Neural crest cell (in vitro differentiated cells): ENCODE measurements at regions not wholly inside any gene's neighbourhood (a gene's known extent, or its start where the extent isn't known, plus 50 kb on each side); places are given as distances from the start of the nearest gene placed in this dataset.
"Not testable (repeated sequence)": the region's sequence is repeated elsewhere in the genome, so short reads cannot be mapped to it uniquely, and the experiment has no call there.

Experiments used
- DNase-seq: peaks from one replicate; pipeline ENCODE4 v3.0.0; 2021; ENCODE audit warnings: low read depth, mixed read lengths, low spot score
- H3K27ac Mint-ChIP-seq: one replicate; pipeline ENCODE4 v1.8.0; 2021; ENCODE audit warnings: mild to moderate bottlenecking, mixed read lengths; ENCODE audit not compliant: unreplicated experiment
- H3K27me3 Mint-ChIP-seq: 2 replicates; pipeline ENCODE4 v1.8.0; 2021; ENCODE audit warnings: low read depth, mild to moderate bottlenecking, mixed read lengths
- H3K36me3 Mint-ChIP-seq: 2 replicates; pipeline ENCODE4 v1.8.0; 2021; ENCODE audit warnings: low read depth, mild to moderate bottlenecking, mixed read lengths
- H3K4me1 Mint-ChIP-seq: 2 replicates; pipeline ENCODE4 v1.8.0; 2021; ENCODE audit warnings: mixed read lengths
- H3K4me3 Mint-ChIP-seq: one replicate; pipeline ENCODE4 v1.8.0; 2021; ENCODE audit warnings: mild to moderate bottlenecking, mixed read lengths
- H3K9me3 Mint-ChIP-seq: 2 replicates; pipeline ENCODE4 v1.8.0; 2021; ENCODE audit warnings: mixed read lengths
- CTCF ChIP-seq: fragments of 200-600 bp; sonication (generic); conservative IDR thresholded peaks from 2 replicates; pipeline ENCODE4 v1.5.0; 2021; ENCODE audit warnings: antibody characterized with exemption, mild to moderate bottlenecking

- H3K4me1 Mint-ChIP-seq = no peaks in the 10 kb centered on the region
- no peaks in the 10 kb centered on the region for H3K27me3 Mint-ChIP-seq
- TF ChIP-seq CTCF = no peak
- DNase-seq = no peak
- H3K4me3 Mint-ChIP-seq = no peak overlapping the region
- no peak overlapping the region for H3K27ac Mint-ChIP-seq
- H3K36me3 Mint-ChIP-seq = no peaks in the 10 kb centered on the region
- no peaks in the 10 kb centered on the region for H3K9me3 Mint-ChIP-seq
These were observed 270.7 kb upstream of the PAPPA start for GRCh38 chr9:115882911-115883310.

- Mint-ChIP-seq H3K4me1 (no peaks in the 10 kb centered on the region), H3K4me3 (no peak overlapping the region)
- peak; percentile 6 for DNase-seq
These were observed 269.9 kb upstream of the PAPPA start for GRCh38 chr9:115883467-115884329.

GRCh38 chr9:115884846-115885245, 268.7 kb upstream of the PAPPA start:
- Mint-ChIP-seq H3K36me3 (no peaks in the 10 kb centered on the region), H3K27me3 (no peaks in the 10 kb centered on the region), H3K27ac (no peak overlapping the region), H3K4me3 (no peak overlapping the region), H3K4me1 (no peaks in the 10 kb centered on the region), H3K9me3 (no peaks in the 10 kb centered on the region)
- DNase-seq = no peak
- TF ChIP-seq CTCF = no peak

More at GRCh38 chr9:115883467-115884329, 269.9 kb upstream of the PAPPA start:
- peak; percentile 69 for TF ChIP-seq CTCF
- Mint-ChIP-seq H3K27ac (no peak overlapping the region), H3K9me3 (no peaks in the 10 kb centered on the region), H3K27me3 (no peaks in the 10 kb centered on the region), H3K36me3 (no peaks in the 10 kb centered on the region)

GRCh38 chr9:115888131-115888530, 265.5 kb upstream of the PAPPA start:
- H3K27me3 Mint-ChIP-seq = no peaks in the 10 kb centered on the region

GRCh38 chr9:115891929-115892328, 261.7 kb upstream of the PAPPA start:
- Mint-ChIP-seq H3K9me3 (no peaks in the 10 kb centered on the region), H3K27me3 (no peaks in the 10 kb centered on the region), H3K4me1 (no peaks in the 10 kb centered on the region), H3K27ac (no peak overlapping the region), H3K36me3 (no peaks in the 10 kb centered on the region), H3K4me3 (no peak overlapping the region)
- DNase-seq = no peak
- no peak for TF ChIP-seq CTCF

More at GRCh38 chr9:115888131-115888530, 265.5 kb upstream of the PAPPA start:
- Mint-ChIP-seq H3K36me3 (no peaks in the 10 kb centered on the region), H3K9me3 (no peaks in the 10 kb centered on the region), H3K27ac (no peak overlapping the region), H3K4me1 (no peaks in the 10 kb centered on the region), H3K4me3 (no peak overlapping the region)
- no peak for TF ChIP-seq CTCF
- no peak for DNase-seq

- not testable (repeated sequence) for DNase-seq, H3K27me3 Mint-ChIP-seq, H3K36me3 Mint-ChIP-seq, H3K4me1 Mint-ChIP-seq, H3K27ac Mint-ChIP-seq, H3K4me3 Mint-ChIP-seq, H3K9me3 Mint-ChIP-seq
These were observed 255.1 kb upstream of the PAPPA start for GRCh38 chr9:115898478-115898877.
